Testis (tissue), 2 donors: ENCODE measurements at regions not wholly inside any gene's neighbourhood (a gene's known extent, or its start where the extent isn't known, plus 50 kb on each side); places are given as distances from the start of the nearest gene placed in this dataset.

Source experiments
- DNase-seq: peaks from one replicate; pipeline ENCODE4 v3.0.0-alpha.2; 2019
- H3K27ac ChIP-seq, 2 donors: fragments of 200-600 bp; sonication (generic); one replicate each; pipeline ENCODE4 v1.5.1; 2019
- H3K27me3 ChIP-seq: fragments of 200-600 bp; sonication (generic); one replicate; pipeline ENCODE4 v1.5.1; 2019
- H3K36me3 ChIP-seq: fragments of 200-600 bp; sonication (generic); one replicate; pipeline ENCODE4 v1.5.1; 2017; ENCODE audit warnings: low read depth; ENCODE audit errors: missing control alignments
- H3K4me1 ChIP-seq: fragments of 200-600 bp; sonication (generic); one replicate; pipeline ENCODE4 v1.5.1; 2019
- H3K4me3 ChIP-seq, 2 donors: fragments of 200-600 bp; sonication (generic); one replicate each; pipeline ENCODE4 v1.5.1; 2017 to 2019
- H3K9me3 ChIP-seq: fragments of 200-600 bp; sonication (generic); one replicate; pipeline ENCODE4 v1.5.1; 2017
- CTCF ChIP-seq, 3 experiments: fragments of 450-650 bp in 2 of 3; fragments of 200-600 bp in 1 of 3; sonication (generic) in 1 of 3; IDR thresholded peaks; one replicate each; pipeline ENCODE4 v1.5.1; 2016 to 2019; ENCODE audit warnings: antibody characterized with exemption in 3 of 3, mild to moderate bottlenecking in 2 of 3, moderate library complexity in 1 of 3
- POLR2A ChIP-seq: fragments of 450-650 bp; IDR thresholded peaks from one replicate; pipeline ENCODE4 v1.6.1; 2017; ENCODE audit warnings: antibody characterized with exemption, mild to moderate bottlenecking, moderate library complexity
- WGBS, 2 donors: methylation state at CpG; one replicate each; pipeline ENCODE4 v1.1.5; 2018; 5-methylcytosine and 5-hydroxymethylcytosine counted together
- intact Hi-C: fragments of 100-400 bp; cut with DNase I; formaldehyde crosslinking; loops from one replicate; pipeline ENCODE4 v1.15.1; 2023; ENCODE audit warnings: low total_unique reads

- intact Hi-C loops: no loop called here
Observed at GRCh38 chr16:74221828-74222227, 74.8 kb upstream of the PSMD7 start.

GRCh38 chr16:74219706-74220105 lies 76.9 kb upstream of the PSMD7 start:
- DNase-seq: no peak

More at GRCh38 chr16:74221828-74222227, 74.8 kb upstream of the PSMD7 start:
- 89 to 92% methylated on average over 3 of the region's 3 CpGs for WGBS, 2 donors
- no peaks in the 10 kb centered on the region for H3K4me1 ChIP-seq
- no peak overlapping the region for H3K4me3 ChIP-seq
- TF ChIP-seq CTCF (IDR thresholded peaks at IDR 0.05): no peak
- TF ChIP-seq POLR2A: no peak
- no peaks in the 10 kb centered on the region for H3K9me3 ChIP-seq
- no peaks in the 10 kb centered on the region for H3K27me3 ChIP-seq
- no peaks in the 10 kb centered on the region for H3K36me3 ChIP-seq
- no peak overlapping the region for H3K27ac ChIP-seq
- DNase-seq: no peak

GRCh38 chr16:74218871-74219270 lies 77.7 kb upstream of the PSMD7 start:
- no peak overlapping the region for H3K4me3 ChIP-seq
- WGBS, 2 donors: 63 to 64% methylated on average over 7 of the region's 7 CpGs
- DNase-seq: no peak
- no peaks in the 10 kb centered on the region for H3K27me3 ChIP-seq
- no peaks in the 10 kb centered on the region for H3K4me1 ChIP-seq
- H3K27ac ChIP-seq: no peak overlapping the region
- no peaks in the 10 kb centered on the region for H3K9me3 ChIP-seq
- intact Hi-C loops: no loop called here
- H3K36me3 ChIP-seq: no peaks in the 10 kb centered on the region
- TF ChIP-seq POLR2A: no peak
- no peak for TF ChIP-seq CTCF (IDR thresholded peaks at IDR 0.05)

More at GRCh38 chr16:74219706-74220105, 76.9 kb upstream of the PSMD7 start:
- H3K36me3 ChIP-seq: no peaks in the 10 kb centered on the region
- H3K4me3 ChIP-seq: no peak overlapping the region
- TF ChIP-seq CTCF (IDR thresholded peaks at IDR 0.05): no peak
- TF ChIP-seq POLR2A: no peak
- H3K27ac ChIP-seq: no peak overlapping the region
- no peaks in the 10 kb centered on the region for H3K27me3 ChIP-seq
- H3K4me1 ChIP-seq: no peaks in the 10 kb centered on the region
- WGBS, 2 donors: 80 to 87% methylated on average over 1 of the region's 1 CpG
- H3K9me3 ChIP-seq: no peaks in the 10 kb centered on the region
- intact Hi-C loops: no loop called here

- Histone ChIP-seq H3K27ac (no peak overlapping the region), H3K4me3 (no peak overlapping the region), H3K36me3 (no peaks in the 10 kb centered on the region), H3K9me3 (no peaks in the 10 kb centered on the region), H3K27me3 (no peaks in the 10 kb centered on the region), H3K4me1 (no peaks in the 10 kb centered on the region)
- WGBS, 2 donors: 91 to 96% methylated on average over 4 of the region's 4 CpGs
- DNase-seq: no peak
- intact Hi-C loops: no loop called here
- TF ChIP-seq CTCF (IDR thresholded peaks at IDR 0.05): no peak
- TF ChIP-seq POLR2A: no peak
Observed at GRCh38 chr16:74216319-74216718, 80.3 kb upstream of the PSMD7 start.

GRCh38 chr16:74215249-74215648 lies 81.4 kb upstream of the PSMD7 start:
- intact Hi-C loops: no loop called here
- DNase-seq: no peak
- 84 to 96% methylated on average over 6 of the region's 6 CpGs for WGBS, 2 donors

More at GRCh38 chr16:74215249-74215648, 81.4 kb upstream of the PSMD7 start:
- no peaks in the 10 kb centered on the region for H3K9me3 ChIP-seq
- no peak overlapping the region for H3K4me3 ChIP-seq
- H3K27ac ChIP-seq: no peak overlapping the region
- H3K4me1 ChIP-seq: no peaks in the 10 kb centered on the region
- no peaks in the 10 kb centered on the region for H3K36me3 ChIP-seq
- TF ChIP-seq POLR2A: no peak
- no peak for TF ChIP-seq CTCF (IDR thresholded peaks at IDR 0.05)
- H3K27me3 ChIP-seq: no peaks in the 10 kb centered on the region
